ENCODE measurements at regions not wholly inside any gene's neighbourhood (a gene's known extent, or its start where the extent isn't known, plus 50 kb on each side); places are given as distances from the start of the nearest gene placed in this dataset.

DNA sequence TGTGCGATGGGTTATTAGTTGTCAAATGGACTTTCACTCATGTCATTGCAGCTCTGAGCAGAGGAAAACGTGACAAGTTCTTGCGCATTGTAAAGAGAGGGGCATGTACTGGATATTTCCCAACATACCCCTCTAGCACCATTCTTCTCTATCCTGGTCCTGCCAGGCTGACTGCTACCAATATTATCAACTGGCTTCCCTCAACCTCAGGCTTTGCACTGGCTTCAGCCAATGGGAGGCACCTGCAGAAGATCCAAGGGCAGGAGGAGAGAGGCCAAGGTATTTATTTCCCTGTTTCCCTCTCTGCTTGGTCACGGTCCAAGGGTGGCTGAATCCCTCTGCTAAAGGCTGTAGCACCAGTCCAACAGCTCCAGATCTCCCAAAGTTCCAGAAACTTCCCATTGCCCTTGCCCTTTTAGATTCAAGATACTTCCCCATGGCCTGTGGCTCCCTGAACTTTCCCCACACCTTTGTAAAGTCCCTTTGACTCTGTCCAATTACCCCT lies 175.6 kb upstream of the NECTIN1 start:
- TF ChIP-seq CTCF (IDR thresholded peaks at IDR 0.05; ENCODE audit: poor library complexity), result no peak
- TF ChIP-seq EZH2 (IDR thresholded peaks at IDR 0.05; ENCODE audit: borderline replicate concordance), result no peak

All from hepatocyte (in vitro differentiated cells).